Right lobe of liver (tissue), 6 donors: ENCODE measurements at regions not wholly inside any gene's neighbourhood (a gene's known extent, or its start where the extent isn't known, plus 50 kb on each side); places are given as distances from the start of the nearest gene placed in this dataset.
A peak's percentile ranks its signal among the peaks of the same experiment; 100 is the strongest.

ENCODE experiments used
- ATAC-seq, 4 donors: fragments of 200-7000 bp; cut with Tn5 transposase; one replicate each; pipeline ENCODE4 v1.9.1; 2020; ENCODE audit warnings: mild to moderate bottlenecking in 4 of 4, moderate library complexity in 4 of 4
- DNase-seq, 3 donors: peaks; one replicate each; pipeline ENCODE4 v3.0.0-alpha.2; 2020
- H3K27ac ChIP-seq, 3 donors: fragments of 200-600 bp; one replicate each; pipeline ENCODE4 v1.8.0; 2022
- H3K27me3 ChIP-seq, 2 donors: fragments of 200-600 bp; one replicate each; pipeline ENCODE4 v1.8.0; 2022
- H3K36me3 ChIP-seq, 4 donors: fragments of 200-600 bp; sonication (generic) in 1 of 4; one replicate each; pipeline versions ENCODE4 v1.5.1 to v1.8.0; 2017 to 2022; ENCODE audit warnings: control low read depth in 1 of 4
- H3K4me1 ChIP-seq, 4 donors: fragments of 200-600 bp; sonication (generic) in 1 of 4; one replicate each; pipeline versions ENCODE4 v1.5.1 to v1.8.0; 2017 to 2022; ENCODE audit warnings: control low read depth in 1 of 4
- H3K4me3 ChIP-seq, 3 donors: fragments of 200-600 bp; one replicate each; pipeline ENCODE4 v1.8.0; 2022
- H3K9me3 ChIP-seq, 4 donors: fragments of 200-600 bp; sonication (generic) in 1 of 4; one replicate each; pipeline versions ENCODE4 v1.5.1 to v1.8.0; 2017 to 2022; ENCODE audit warnings: control low read depth in 1 of 4
- CTCF ChIP-seq, 4 donors: fragments of 200-600 bp in 3 of 4; fragments of 450-650 bp in 1 of 4; IDR thresholded peaks; one replicate each; pipeline versions ENCODE4 v1.5.1 to v1.8.0; 2016 to 2022; ENCODE audit warnings: antibody characterized with exemption in 4 of 4, mild to moderate bottlenecking in 2 of 4
- POLR2A ChIP-seq: fragments of 450-650 bp; IDR thresholded peaks from one replicate; pipeline ENCODE4 v1.6.1; 2017; ENCODE audit warnings: antibody characterized with exemption, mild to moderate bottlenecking
- WGBS: methylation state at CpG from one replicate; pipeline ENCODE4 v1.1.6; 2018; ENCODE audit warnings: low coverage, low lambda C conversion rate; ENCODE audit not compliant: insufficient coverage; ENCODE audit errors: missing lambda C conversion rate; 5-methylcytosine and 5-hydroxymethylcytosine counted together
- intact Hi-C, 2 donors: fragments of 100-400 bp; cut with DNase I; formaldehyde crosslinking; loops; one replicate each; pipeline versions ENCODE4 v1.11.2 to v1.14.1; 2022
- donor health status: DM: no; HTN: yes; CAD: no.
- donor health status: DM: no; HTN: no; CAD: no.
- donor health status: DM: no; HTN: no; CAD: no.
- donor health status: DM: no; HTN: yes; CAD: no.
- donor health status: DM: no; HTN: yes; CAD: no.

GRCh38 chr7:106180721-106181120 lies 68.6 kb upstream of the SYPL1 start:
- H3K4me3 ChIP-seq, result no peak overlapping the region
- H3K36me3 ChIP-seq, result no peaks in the 10 kb centered on the region
- H3K27me3 ChIP-seq, result no peaks in the 10 kb centered on the region
- peaks cover 0 to 61% (median 21%) of the 10 kb centered on the region in 4 donors for H3K4me1 ChIP-seq
- WGBS, result 95% methylated on average over 6 of the region's 7 CpGs
- no peak for ATAC-seq
- H3K9me3 ChIP-seq, result no peaks in the 10 kb centered on the region
- TF ChIP-seq CTCF (IDR thresholded peaks at IDR 0.05) (no peak), POLR2A (no peak)
- intact Hi-C loops, result no loop called here
- DNase-seq, result no peak
- H3K27ac ChIP-seq, result peak overlapping the region; percentile 78 to 94 (median 90)

GRCh38 chr7:106179256-106179655 lies 67.1 kb upstream of the SYPL1 start:
- WGBS, result 57% methylated on average over 2 of the region's 4 CpGs
- Histone ChIP-seq H3K27ac (peak overlapping the region; percentile 78 to 94 (median 90)), H3K4me3 (peak overlapping the region in 2 of 3 donors; percentile 20 to 34), H3K9me3 (no peaks in the 10 kb centered on the region), H3K4me1 (peaks cover 0 to 70% (median 21%) of the 10 kb centered on the region in 4 donors), H3K36me3 (no peaks in the 10 kb centered on the region), H3K27me3 (no peaks in the 10 kb centered on the region)
- no peak for DNase-seq
- ATAC-seq, result peak in 1 of 4 donors; percentile 0
- intact Hi-C loops, result loop anchor here (5.0 to 10.0 kb wide), 2 partner anchors 286 to 288 kb away; no protein-coding TSS in a partner anchor
- no peak for TF ChIP-seq POLR2A
- TF ChIP-seq CTCF (IDR thresholded peaks at IDR 0.05), result no peak

GRCh38 chr7:106178593-106179134 lies 66.6 kb upstream of the SYPL1 start:
- no peak overlapping the region for H3K4me3 ChIP-seq
- peak overlapping the region; percentile 78 to 94 (median 90) for H3K27ac ChIP-seq
- intact Hi-C loops, result loop anchor here (5.0 to 10.0 kb wide), 2 partner anchors 286 to 289 kb away; no protein-coding TSS in a partner anchor
- ATAC-seq, result peak; percentile 54 to 76 (median 62)
- no peaks in the 10 kb centered on the region for H3K36me3 ChIP-seq
- DNase-seq, result peak; percentile 46 to 80 (median 66)
- no peaks in the 10 kb centered on the region for H3K27me3 ChIP-seq
- peaks cover 0 to 70% (median 21%) of the 10 kb centered on the region in 4 donors for H3K4me1 ChIP-seq
- 58% methylated on average over 2 of the region's 3 CpGs for WGBS
- no peak for TF ChIP-seq POLR2A
- peak; percentile 27 to 56 (median 36) for TF ChIP-seq CTCF (IDR thresholded peaks at IDR 0.05)
- H3K9me3 ChIP-seq, result no peaks in the 10 kb centered on the region

GRCh38 chr7:106177738-106178592 lies 65.9 kb upstream of the SYPL1 start:
- Histone ChIP-seq H3K9me3 (no peaks in the 10 kb centered on the region), H3K4me1 (peaks cover 0 to 72% (median 21%) of the 10 kb centered on the region in 4 donors), H3K36me3 (no peaks in the 10 kb centered on the region), H3K27me3 (no peaks in the 10 kb centered on the region), H3K27ac (peak overlapping the region; percentile 78 to 94 (median 90)), H3K4me3 (peak overlapping the region in 2 of 3 donors; percentile 11)
- 53% methylated on average over 6 of the region's 11 CpGs for WGBS
- intact Hi-C loops, result loop anchor here (5.0 to 10.0 kb wide), 2 partner anchors 287 to 289 kb away; no protein-coding TSS in a partner anchor
- ATAC-seq (peak; percentile 37 to 67 (median 61)), DNase-seq (peak; percentile 48 to 87 (median 81))
- TF ChIP-seq POLR2A (no peak), CTCF (IDR thresholded peaks at IDR 0.05) (no peak)
